B cell (primary cell): ENCODE measurements at regions not wholly inside any gene's neighbourhood (a gene's known extent, or its start where the extent isn't known, plus 50 kb on each side); places are given as distances from the start of the nearest gene placed in this dataset.

Source experiments
- ATAC-seq: fragments of 200-7000 bp; cut with Tn5 transposase; one replicate; pipeline ENCODE4 v1.10.0; 2021; ENCODE audit warnings: low read depth, mild to moderate bottlenecking, moderate number of reproducible peaks, moderate library complexity
- CTCF ChIA-PET: fragments of 350-600 bp; sonication (Branson Sonifier 250); formaldehyde crosslinking; loops from one replicate; lab custom pipeline; 2021; ENCODE audit warnings: antibody characterized with exemption, inconsistent platforms; lab: Charles Lee
- POLR2A ChIA-PET: fragments of 350-600 bp; sonication (Branson Sonifier 250); formaldehyde crosslinking; loops from one replicate; lab custom pipeline; 2021; ENCODE audit warnings: antibody characterized with exemption; lab: Charles Lee
- DNase-seq: peaks from one replicate; pipeline ENCODE4 v3.0.0; 2013
- H2AFZ ChIP-seq: 2 replicates; pipeline ENCODE4 v1.6.1; 2012; ENCODE audit warnings: mild to moderate bottlenecking, low read depth, low read length; ENCODE audit not compliant: insufficient read depth, poor library complexity, severe bottlenecking
- H3K27ac ChIP-seq, 2 donors: 1 replicate in 1 of 2; 2 replicates in 1 of 2; pipeline ENCODE4 v1.5.1; 2012 to 2013; ENCODE audit warnings: low read length in 2 of 2, mild to moderate bottlenecking in 2 of 2, moderate library complexity in 1 of 2
- H3K27me3 ChIP-seq, 4 experiments: fragments of 200-600 bp in 1 of 4; sonication (generic) in 1 of 4; replicated peaks in 1 of 4; 1 replicate in 2 of 4; 2 replicates in 2 of 4; pipeline versions ENCODE4 v1.6.1 to v1.7.0; 2013 to 2016; ENCODE audit warnings: low read length in 3 of 4, mild to moderate bottlenecking in 2 of 4, mixed read lengths in 1 of 4, moderate library complexity in 1 of 4; ENCODE audit not compliant: insufficient read depth in 4 of 4, control insufficient read depth in 3 of 4; ENCODE audit errors: control extremely low read depth in 1 of 4
- H3K36me3 ChIP-seq, 2 experiments: replicated peaks in 1 of 2; 1 replicate in 1 of 2; 2 replicates in 1 of 2; pipeline versions ENCODE4 v1.6.1 to v1.7.1; 2013; ENCODE audit warnings: low read length in 1 of 2; ENCODE audit not compliant: insufficient read depth in 2 of 2, control insufficient read depth in 1 of 2; ENCODE audit errors: control extremely low read depth in 1 of 2, extremely low read depth in 1 of 2
- H3K4me1 ChIP-seq, 2 donors: fragments of 200-600 bp in 1 of 2; sonication (generic) in 1 of 2; 1 replicate in 1 of 2; 2 replicates in 1 of 2; pipeline versions ENCODE4 v1.5.1 to v1.6.1; 2013 to 2017; ENCODE audit warnings: low read length in 2 of 2; ENCODE audit not compliant: control insufficient read depth in 2 of 2, insufficient read depth in 2 of 2
- H3K4me2 ChIP-seq: replicated peaks from 2 replicates; pipeline ENCODE3; 2012; ENCODE audit warnings: mild to moderate bottlenecking, low read depth, low read length; ENCODE audit not compliant: poor library complexity, severe bottlenecking
- H3K4me3 ChIP-seq, 5 experiments: fragments of 200-600 bp in 1 of 5; sonication (generic) in 1 of 5; 1 replicate in 3 of 5; 2 replicates in 2 of 5; pipeline versions ENCODE4 v1.5.1 to v1.7.0; 2011 to 2016; ENCODE audit warnings: low read length in 4 of 5, mild to moderate bottlenecking in 4 of 5, low read depth in 2 of 5, control low read depth in 1 of 5, moderate library complexity in 1 of 5; ENCODE audit not compliant: insufficient read depth in 1 of 5; ENCODE audit errors: control extremely low read depth in 1 of 5, extremely low read depth in 1 of 5
- H3K79me2 ChIP-seq: fragments of 200-600 bp; sonication (generic); one replicate; pipeline ENCODE4 v1.6.0; 2016; ENCODE audit warnings: low read length; ENCODE audit not compliant: control insufficient read depth, insufficient read depth
- H3K9ac ChIP-seq: fragments of 200-600 bp; sonication (generic); 2 replicates; pipeline ENCODE4 v1.6.1; 2017; ENCODE audit warnings: mild to moderate bottlenecking, low read length, moderate library complexity
- H3K9me3 ChIP-seq, 3 donors: one replicate each; pipeline versions ENCODE4 v1.6.1 to v1.7.1; 2013; ENCODE audit warnings: low read length in 2 of 3; ENCODE audit not compliant: control insufficient read depth in 2 of 3, insufficient read depth in 1 of 3; ENCODE audit errors: control extremely low read depth in 1 of 3
- H4K20me1 ChIP-seq: 2 replicates; pipeline ENCODE4 v1.6.0; 2012; ENCODE audit warnings: mild to moderate bottlenecking, low read length; ENCODE audit not compliant: insufficient read depth, control insufficient read depth, poor library complexity, severe bottlenecking
- H3K27ac Mint-ChIP-seq: one replicate; pipeline ENCODE4 v1.8.0; 2021; ENCODE audit warnings: mixed read lengths
- H3K27me3 Mint-ChIP-seq: one replicate; pipeline ENCODE4 v1.8.0; 2021; ENCODE audit warnings: mixed read lengths
- H3K4me1 Mint-ChIP-seq: one replicate; pipeline ENCODE4 v1.8.0; 2021; ENCODE audit warnings: mixed read lengths
- H3K4me3 Mint-ChIP-seq: one replicate; pipeline ENCODE4 v1.8.0; 2021; ENCODE audit warnings: mixed read lengths
- H3K9me3 Mint-ChIP-seq: one replicate; pipeline ENCODE4 v1.8.0; 2022; ENCODE audit warnings: mixed read lengths; ENCODE audit not compliant: insufficient read depth
- CTCF ChIP-seq: fragments of 200-600 bp; IDR thresholded peaks from one replicate; pipeline ENCODE4 v1.8.0; 2022; ENCODE audit warnings: antibody characterized with exemption, mild to moderate bottlenecking
- EZH2 ChIP-seq: IDR thresholded peaks from 2 replicates; pipeline ENCODE4 v1.6.1; 2012; ENCODE audit warnings: borderline replicate concordance, low read depth, mild to moderate bottlenecking, moderate library complexity, low read length; ENCODE audit not compliant: insufficient read depth, poor library complexity, severe bottlenecking
- WGBS: methylation state at CpG from one replicate; pipeline ENCODE4 v1.1.5; 2013; ENCODE audit warnings: missing lambda C conversion rate; ENCODE audit not compliant: insufficient coverage; 5-methylcytosine and 5-hydroxymethylcytosine counted together
- intact Hi-C: fragments of 100-400 bp; cut with micrococcal nuclease; formaldehyde crosslinking; loops from one replicate; pipeline ENCODE4 v1.10.0; 2022

- no peak for ATAC-seq
- Histone ChIP-seq H3K79me2 (no peaks in the 10 kb centered on the region), H3K9ac (no peak overlapping the region), H3K27ac (no peak overlapping the region), H3K27me3 (peaks cover 0 to 2% (median 0%) of the 10 kb centered on the region in 4 experiments), H4K20me1 (no peaks in the 10 kb centered on the region), H3K4me1 (no peaks in the 10 kb centered on the region), H3K9me3 (no peaks in the 10 kb centered on the region), H2AFZ (no peak overlapping the region), H3K36me3 (no peaks in the 10 kb centered on the region), H3K4me3 (no peak overlapping the region), H3K4me2 (no peak overlapping the region)
- Mint-ChIP-seq H3K27ac (no peak overlapping the region), H3K27me3 (peaks cover 12% of the 10 kb centered on the region), H3K4me1 (no peaks in the 10 kb centered on the region), H3K4me3 (no peak overlapping the region), H3K9me3 (peaks cover 2% of the 10 kb centered on the region)
- no CpG with 5 or more reads among the region's 1 CpG for WGBS
- ChIA-PET CTCF (no interaction called here), POLR2A (no interaction called here)
- intact Hi-C loops: no loop called here
- no peak for DNase-seq
- no peak for TF ChIP-seq EZH2
- TF ChIP-seq CTCF: no peak
Observed at GRCh38 chr17:5740937-5741336, 156.6 kb upstream of the NLRP1 start.

- POLR2A ChIA-PET: no interaction called here
- intact Hi-C loops: no loop called here
- no peak for DNase-seq
- H3K9me3 ChIP-seq: no peaks in the 10 kb centered on the region
- no peak overlapping the region for H3K9ac ChIP-seq
- 74% methylated on average over 3 of the region's 8 CpGs for WGBS
- H3K36me3 ChIP-seq: no peaks in the 10 kb centered on the region
- no peak overlapping the region for H2AFZ ChIP-seq
- Mint-ChIP-seq H3K9me3 (peaks cover 2% of the 10 kb centered on the region), H3K27me3 (peaks cover 16% of the 10 kb centered on the region), H3K4me3 (no peak overlapping the region), H3K4me1 (no peaks in the 10 kb centered on the region), H3K27ac (no peak overlapping the region)
- no peaks in the 10 kb centered on the region for H3K27me3 ChIP-seq
- no peak overlapping the region for H3K4me2 ChIP-seq
- no peaks in the 10 kb centered on the region for H4K20me1 ChIP-seq
- CTCF ChIA-PET: no interaction called here
- H3K4me1 ChIP-seq: no peaks in the 10 kb centered on the region
- TF ChIP-seq EZH2: no peak
- TF ChIP-seq CTCF: no peak
- no peak overlapping the region for H3K27ac ChIP-seq
- no peaks in the 10 kb centered on the region for H3K79me2 ChIP-seq
- ATAC-seq: no peak
- no peak overlapping the region for H3K4me3 ChIP-seq
Observed at GRCh38 chr17:5741810-5742209, 157.5 kb upstream of the NLRP1 start.
